Lung (tissue), 11 donors: ENCODE measurements at regions not wholly inside any gene's neighbourhood (a gene's known extent, or its start where the extent isn't known, plus 50 kb on each side); places are given as distances from the start of the nearest gene placed in this dataset.

Experiments used
- ATAC-seq: fragments of 200-7000 bp; cut with Tn5 transposase; one replicate; pipeline ENCODE4 v1.9.1; 2020; ENCODE audit warnings: moderate number of reproducible peaks; ENCODE audit not compliant: insufficient read depth, low FRiP score
- DNase-seq, 3 donors: peaks; one replicate each; pipeline ENCODE4 v3.0.0-alpha.2; 2013 to 2017
- H3K27ac ChIP-seq, 2 donors: one replicate each; pipeline ENCODE4 v1.5.1; 2013; ENCODE audit warnings: mild to moderate bottlenecking in 2 of 2, moderate library complexity in 2 of 2, control low read depth in 1 of 2, inconsistent platforms in 1 of 2, low read depth in 1 of 2, low read length in 1 of 2
- H3K27me3 ChIP-seq, 3 donors: one replicate each; pipeline ENCODE4 v1.5.1; 2013; ENCODE audit warnings: low read length in 2 of 3; ENCODE audit not compliant: control insufficient read depth in 3 of 3, insufficient read depth in 3 of 3
- H3K36me3 ChIP-seq, 4 donors: one replicate each; pipeline ENCODE4 v1.5.1; 2013; ENCODE audit warnings: low read length in 4 of 4, mild to moderate bottlenecking in 1 of 4, moderate library complexity in 1 of 4; ENCODE audit not compliant: control insufficient read depth in 4 of 4, insufficient read depth in 4 of 4
- H3K4me1 ChIP-seq, 5 donors: one replicate each; pipeline ENCODE4 v1.5.1; 2013; ENCODE audit warnings: low read length in 5 of 5, mild to moderate bottlenecking in 2 of 5, moderate library complexity in 1 of 5; ENCODE audit not compliant: control insufficient read depth in 5 of 5, insufficient read depth in 5 of 5
- H3K4me3 ChIP-seq: one replicate; pipeline ENCODE4 v1.5.1; 2013; ENCODE audit warnings: mild to moderate bottlenecking, control low read depth, moderate library complexity
- H3K9ac ChIP-seq, 2 donors: one replicate each; pipeline ENCODE4 v1.5.1; 2013; ENCODE audit warnings: low read length in 2 of 2, control low read depth in 1 of 2; ENCODE audit not compliant: insufficient read depth in 1 of 2
- H3K9me3 ChIP-seq, 4 donors: one replicate each; pipeline ENCODE4 v1.5.1; 2013; ENCODE audit warnings: low read length in 3 of 4, mild to moderate bottlenecking in 1 of 4, moderate library complexity in 1 of 4; ENCODE audit not compliant: control insufficient read depth in 4 of 4, insufficient read depth in 3 of 4
- CTCF ChIP-seq: IDR thresholded peaks from 2 replicates; pipeline ENCODE4 v1.5.1; 2012; ENCODE audit warnings: mild to moderate bottlenecking; ENCODE audit errors: control extremely low read depth, extremely low read depth
- WGBS, 2 donors: extraction: QIAGEN DNeasy Blood & Tissue Kit; methylation state at CpG; one replicate each; pipeline ENCODE4 v1.1.7; 2013; 5-methylcytosine and 5-hydroxymethylcytosine counted together
- donor health status: control.
- donor health status: control.
- donor health status: Bipolar disorder and iron deficiency.
- donor health status: healthy.
- donor health status: DM: yes; HTN: yes; CAD: no.

GRCh38 chr4:23720556-23720955, 169.3 kb downstream of the PPARGC1A start:
- WGBS, 2 donors: 71 to 86% methylated on average over 2 of the region's 2 CpGs
- no peaks in the 10 kb centered on the region for H3K27me3 ChIP-seq
- no peak overlapping the region for H3K9ac ChIP-seq
- no peaks in the 10 kb centered on the region for H3K4me1 ChIP-seq
- TF ChIP-seq CTCF: no peak
- ATAC-seq (no peak), DNase-seq (no peak)
- H3K36me3 ChIP-seq: no peaks in the 10 kb centered on the region
- no peak overlapping the region for H3K27ac ChIP-seq
- no peaks in the 10 kb centered on the region for H3K9me3 ChIP-seq
- no peak overlapping the region for H3K4me3 ChIP-seq

- no peak overlapping the region for H3K4me3 ChIP-seq
- H3K36me3 ChIP-seq: no peaks in the 10 kb centered on the region
- DNase-seq (no peak), ATAC-seq (no peak)
- no peak overlapping the region for H3K9ac ChIP-seq
- H3K9me3 ChIP-seq: no peaks in the 10 kb centered on the region
- H3K4me1 ChIP-seq: no peaks in the 10 kb centered on the region
- no peak for TF ChIP-seq CTCF
- no peak overlapping the region for H3K27ac ChIP-seq
- H3K27me3 ChIP-seq: no peaks in the 10 kb centered on the region
- WGBS, 2 donors: 90 to 95% methylated on average over 2 of the region's 2 CpGs
These were observed 171.4 kb downstream of the PPARGC1A start for GRCh38 chr4:23718435-23718834.

GRCh38 chr4:23717528-23718248, 172.2 kb downstream of the PPARGC1A start:
- Histone ChIP-seq H3K27ac (no peak overlapping the region), H3K9me3 (no peaks in the 10 kb centered on the region), H3K4me1 (no peaks in the 10 kb centered on the region), H3K9ac (no peak overlapping the region), H3K4me3 (no peak overlapping the region), H3K27me3 (no peaks in the 10 kb centered on the region), H3K36me3 (no peaks in the 10 kb centered on the region)
- ATAC-seq (peak; percentile 58), DNase-seq (no peak)
- TF ChIP-seq CTCF: no peak
- WGBS, 2 donors: 85% methylated on average over 5 of the region's 5 CpGs

- no peak overlapping the region for H3K27ac ChIP-seq
- no peak for TF ChIP-seq CTCF
- no peaks in the 10 kb centered on the region for H3K27me3 ChIP-seq
- ATAC-seq (no peak), DNase-seq (no peak)
- H3K9me3 ChIP-seq: no peaks in the 10 kb centered on the region
- 91 to 95% methylated on average over 1 of the region's 1 CpG for WGBS, 2 donors
- H3K4me3 ChIP-seq: no peak overlapping the region
- no peaks in the 10 kb centered on the region for H3K36me3 ChIP-seq
- H3K4me1 ChIP-seq: peaks cover 0 to 15% (median 0%) of the 10 kb centered on the region in 5 donors
- H3K9ac ChIP-seq: no peak overlapping the region
These were observed 179.5 kb downstream of the PPARGC1A start for GRCh38 chr4:23710298-23710697.
